Neural cell (in vitro differentiated cells): ENCODE measurements at regions not wholly inside any gene's neighbourhood (a gene's known extent, or its start where the extent isn't known, plus 50 kb on each side); places are given as distances from the start of the nearest gene placed in this dataset.

Source experiments
- EP300 ChIP-seq: fragments of 450-650 bp; conservative IDR thresholded peaks from 2 replicates; pipeline ENCODE4 v1.6.1; 2014; ENCODE audit warnings: antibody characterized with exemption, mild to moderate bottlenecking, moderate library complexity; ENCODE audit not compliant: poor library complexity, severe bottlenecking
- EZH2 ChIP-seq: fragments of 200-600, 300-800 bp; shearing (Covaris generic), sonication (generic); IDR thresholded peaks from 2 replicates; pipeline ENCODE4 v1.6.1; 2014; ENCODE audit warnings: antibody characterized with exemption, low read length, borderline replicate concordance, mild to moderate bottlenecking; ENCODE audit not compliant: insufficient read depth, poor library complexity, severe bottlenecking
- POLR2AphosphoS5 ChIP-seq: IDR thresholded peaks from 2 replicates; pipeline ENCODE4 v1.6.1; 2012
- TAF1 ChIP-seq: IDR thresholded peaks from 2 replicates; pipeline ENCODE4 v1.6.1; 2012; ENCODE audit warnings: low read depth
- TF ChIP-seq, protein P1 (sequence below): fragments of 450-650 bp; IDR thresholded peaks from 2 replicates; pipeline ENCODE4 v1.5.1; 2014; ENCODE audit warnings: antibody characterized with exemption, mild to moderate bottlenecking, moderate library complexity; ENCODE audit not compliant: poor library complexity, severe bottlenecking

GRCh38 chr16:26546573-26546972, 520.2 kb upstream of the C16orf82 start:
- TF ChIP-seq TAF1 (no peak), POLR2AphosphoS5 (peak; percentile 93), EP300 (peak; percentile 77), EZH2 (no peak)
- TF ChIP-seq, protein P1, sequence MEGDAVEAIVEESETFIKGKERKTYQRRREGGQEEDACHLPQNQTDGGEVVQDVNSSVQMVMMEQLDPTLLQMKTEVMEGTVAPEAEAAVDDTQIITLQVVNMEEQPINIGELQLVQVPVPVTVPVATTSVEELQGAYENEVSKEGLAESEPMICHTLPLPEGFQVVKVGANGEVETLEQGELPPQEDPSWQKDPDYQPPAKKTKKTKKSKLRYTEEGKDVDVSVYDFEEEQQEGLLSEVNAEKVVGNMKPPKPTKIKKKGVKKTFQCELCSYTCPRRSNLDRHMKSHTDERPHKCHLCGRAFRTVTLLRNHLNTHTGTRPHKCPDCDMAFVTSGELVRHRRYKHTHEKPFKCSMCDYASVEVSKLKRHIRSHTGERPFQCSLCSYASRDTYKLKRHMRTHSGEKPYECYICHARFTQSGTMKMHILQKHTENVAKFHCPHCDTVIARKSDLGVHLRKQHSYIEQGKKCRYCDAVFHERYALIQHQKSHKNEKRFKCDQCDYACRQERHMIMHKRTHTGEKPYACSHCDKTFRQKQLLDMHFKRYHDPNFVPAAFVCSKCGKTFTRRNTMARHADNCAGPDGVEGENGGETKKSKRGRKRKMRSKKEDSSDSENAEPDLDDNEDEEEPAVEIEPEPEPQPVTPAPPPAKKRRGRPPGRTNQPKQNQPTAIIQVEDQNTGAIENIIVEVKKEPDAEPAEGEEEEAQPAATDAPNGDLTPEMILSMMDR: no peak
